Activated CD4-positive, CD25-positive, alpha-beta regulatory T cell treated with anti-CD3 and anti-CD28 coated beads, Interleukin-2, amount 50 U/mL, for 24 hours (primary cell): ENCODE measurements at regions not wholly inside any gene's neighbourhood (a gene's known extent, or its start where the extent isn't known, plus 50 kb on each side); places are given as distances from the start of the nearest gene placed in this dataset.
A peak's percentile ranks its signal among the peaks of the same experiment; 100 is the strongest.
"Not testable (repeated sequence)": the region's sequence is repeated elsewhere in the genome, so short reads cannot be mapped to it uniquely, and the experiment has no call there.

Experiments used
- ATAC-seq, 2 donors: fragments of 150-1000 bp; cut with Tn5 transposase; one replicate each; pipeline ENCODE4 v1.10.0; 2021; ENCODE audit warnings: mild to moderate bottlenecking in 1 of 2, moderate library complexity in 1 of 2

DNA sequence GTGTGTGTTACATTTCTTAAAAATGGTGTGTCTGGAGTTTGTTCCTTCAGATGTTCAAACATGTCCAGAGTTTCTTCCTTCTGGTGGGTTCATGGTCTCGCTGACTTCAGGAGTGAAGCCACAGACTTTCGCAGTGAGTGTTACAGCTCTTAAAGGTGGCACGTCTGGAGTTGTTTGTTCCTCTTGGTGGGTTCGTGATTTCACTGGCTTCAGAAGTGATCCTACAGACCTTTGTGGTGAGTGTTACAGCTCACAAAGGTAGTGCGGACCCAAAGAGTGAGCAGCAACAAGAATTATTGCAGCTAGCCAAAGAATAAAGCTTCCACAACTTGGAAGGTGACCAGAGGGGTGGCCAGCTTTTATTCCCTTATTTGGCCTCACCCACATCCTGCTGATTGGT lies 183.7 kb downstream of the COPRS start:
- ATAC-seq, result not testable (repeated sequence)

DNA sequence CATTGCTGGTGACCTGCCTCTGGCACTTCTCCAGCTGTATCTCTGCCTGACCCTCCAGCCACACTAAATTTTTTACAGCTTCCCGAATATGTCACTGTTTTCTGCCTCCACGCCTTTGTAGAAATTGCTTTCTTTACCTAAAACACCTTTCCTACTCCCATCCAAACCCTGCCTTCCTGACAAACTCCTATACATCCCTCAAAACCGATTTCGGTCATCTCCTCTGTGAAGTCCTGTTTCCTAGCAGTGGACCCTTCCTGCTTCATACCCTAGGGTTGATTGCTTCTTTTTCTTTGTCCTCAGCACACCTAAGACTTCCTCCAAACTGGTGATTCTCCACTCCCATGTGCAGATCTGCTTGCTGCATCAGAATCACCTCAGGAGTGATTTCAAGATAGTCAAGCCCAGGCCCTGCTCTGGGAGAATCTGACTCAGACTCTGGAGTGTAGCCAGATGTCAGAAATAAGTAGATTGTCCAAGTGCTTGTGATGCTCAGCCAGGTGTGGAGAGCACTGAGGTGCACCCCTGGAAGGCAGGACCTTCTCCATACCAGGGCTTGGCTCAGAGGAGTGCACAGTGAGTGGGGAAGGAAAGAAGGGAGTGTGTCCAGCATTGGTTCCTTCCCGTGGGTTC lies 184.2 kb downstream of the COPRS start:
- no peak for ATAC-seq

DNA sequence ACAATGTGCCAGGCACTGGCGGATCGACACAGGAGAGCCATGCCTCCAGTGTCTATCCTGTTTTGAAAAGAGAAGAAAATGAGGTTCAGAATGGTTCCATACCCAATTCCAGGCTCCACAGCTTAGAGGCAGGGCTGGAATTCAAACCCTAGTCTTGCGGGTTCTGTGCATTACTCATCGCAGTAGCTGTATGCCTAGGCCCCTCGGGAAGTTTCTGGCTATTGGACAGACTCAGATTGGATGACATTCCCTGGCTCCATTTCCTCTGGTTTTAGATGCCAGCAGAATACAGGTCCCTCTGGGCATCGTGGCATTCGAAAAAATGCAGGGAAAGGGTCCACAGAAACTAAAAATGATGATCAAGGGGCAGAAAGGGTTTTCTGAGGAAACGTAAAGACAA lies 184.7 kb downstream of the COPRS start:
- ATAC-seq, result no peak

DNA sequence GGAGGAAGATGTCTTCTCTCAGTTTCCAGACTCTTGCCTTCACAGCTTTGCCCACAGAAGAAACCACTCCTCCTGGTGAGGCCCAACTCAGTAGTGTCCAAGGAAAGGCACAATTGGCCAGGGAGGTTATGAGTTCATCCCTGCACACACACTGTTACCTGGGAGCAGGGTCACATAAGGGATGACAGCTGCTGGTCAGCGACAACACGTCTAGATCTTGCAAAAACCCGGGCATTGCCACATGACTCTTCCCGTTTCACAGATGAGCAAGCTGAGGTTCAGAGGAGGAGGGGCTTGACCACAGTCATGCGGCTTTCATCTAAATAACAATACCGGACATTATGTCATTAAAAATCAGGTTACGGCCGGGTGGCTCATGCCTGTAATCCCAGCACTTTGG lies 186.0 kb downstream of the COPRS start:
- ATAC-seq, result no peak

DNA sequence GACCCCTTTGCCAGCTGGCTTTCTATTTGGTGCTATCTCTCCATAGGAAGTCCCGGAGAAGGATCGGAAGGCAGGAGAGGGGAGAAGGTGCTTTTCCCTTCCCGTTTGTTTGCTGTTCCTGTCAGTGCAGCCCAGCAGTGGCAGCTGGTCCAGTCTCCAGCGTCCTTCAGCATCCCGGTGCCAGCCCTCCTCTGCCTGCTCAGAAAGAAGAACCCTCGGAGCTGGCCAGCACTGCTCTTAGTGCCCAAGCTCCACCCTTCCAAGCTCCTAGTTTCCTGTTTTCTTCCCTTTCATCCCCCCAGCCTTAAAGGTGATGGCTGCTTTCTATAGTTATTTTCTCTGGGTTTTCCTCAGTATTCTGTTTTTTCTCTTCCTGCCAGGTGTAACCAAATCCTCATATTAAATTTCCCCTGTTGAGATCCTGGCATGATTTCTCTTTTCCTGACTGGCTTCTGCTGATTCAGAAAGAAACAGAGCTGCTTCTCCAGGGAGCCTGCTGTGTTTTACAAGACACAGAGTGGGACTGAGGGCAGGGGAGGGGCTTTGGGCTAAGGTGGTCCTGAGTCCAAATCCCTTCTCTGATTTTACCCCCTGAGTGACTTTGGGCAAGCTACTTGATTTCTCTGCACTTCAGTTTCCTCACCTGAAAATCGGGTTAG lies 186.8 kb downstream of the COPRS start:
- no peak for ATAC-seq

DNA sequence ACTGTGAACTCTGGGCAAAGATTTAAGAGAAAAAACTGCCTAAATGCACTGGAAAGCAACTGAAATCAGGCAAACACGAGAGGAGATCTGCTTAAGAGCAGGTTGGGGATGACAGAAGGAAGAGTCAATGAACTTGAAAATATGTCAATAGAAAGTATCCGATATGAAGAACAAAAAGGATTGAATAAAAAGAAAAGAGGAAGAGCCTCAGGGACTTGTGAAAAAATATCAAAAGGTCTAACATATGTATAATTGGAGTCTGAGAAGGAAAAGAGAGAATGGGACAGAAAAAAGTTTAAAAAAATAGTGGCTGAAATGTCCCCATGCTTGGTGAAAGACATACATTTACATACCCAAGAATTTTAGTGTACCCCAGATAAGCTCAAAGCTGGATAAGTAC lies 195.5 kb downstream of the COPRS start:
- no peak for ATAC-seq

DNA sequence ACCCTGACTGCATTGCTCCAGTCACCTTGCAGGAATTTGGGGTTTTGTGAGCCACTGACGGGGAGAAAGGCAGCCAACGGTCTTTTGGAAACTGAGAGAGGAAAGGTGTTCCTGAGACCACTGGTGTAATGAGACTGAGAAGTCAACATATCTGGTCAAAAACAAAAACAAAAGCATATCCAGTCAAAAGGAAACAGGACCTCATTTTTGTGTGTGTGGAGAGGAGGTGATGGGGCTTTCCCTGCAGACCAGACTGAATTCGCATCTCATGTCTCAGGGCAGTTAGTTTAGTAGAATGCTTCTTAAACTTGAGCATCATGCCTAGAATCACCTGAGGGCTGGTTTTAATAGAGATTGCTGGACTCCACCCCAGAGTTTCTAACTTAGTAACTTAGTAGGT lies 198.4 kb downstream of the COPRS start:
- no peak for ATAC-seq

DNA sequence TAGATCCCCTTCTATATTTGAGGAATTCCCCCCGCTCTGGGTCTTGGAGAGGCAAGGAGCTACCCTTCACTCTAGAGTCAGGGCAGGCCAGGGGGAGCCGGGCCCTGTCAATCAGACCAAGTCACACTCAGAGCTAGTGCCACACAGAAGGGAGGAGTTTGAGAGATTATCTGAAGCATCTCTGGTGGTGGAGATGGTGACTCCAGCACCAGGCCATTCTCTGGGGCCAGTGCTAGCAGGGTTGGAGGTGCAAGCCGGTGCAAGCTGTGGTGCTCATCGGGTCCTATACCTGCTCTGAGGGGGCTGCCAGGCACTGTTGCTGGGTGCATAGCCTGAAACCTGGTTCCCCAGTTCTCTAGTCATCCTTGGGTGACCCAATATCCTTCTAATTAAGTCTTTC lies 201.2 kb downstream of the COPRS start:
- ATAC-seq, result no peak

DNA sequence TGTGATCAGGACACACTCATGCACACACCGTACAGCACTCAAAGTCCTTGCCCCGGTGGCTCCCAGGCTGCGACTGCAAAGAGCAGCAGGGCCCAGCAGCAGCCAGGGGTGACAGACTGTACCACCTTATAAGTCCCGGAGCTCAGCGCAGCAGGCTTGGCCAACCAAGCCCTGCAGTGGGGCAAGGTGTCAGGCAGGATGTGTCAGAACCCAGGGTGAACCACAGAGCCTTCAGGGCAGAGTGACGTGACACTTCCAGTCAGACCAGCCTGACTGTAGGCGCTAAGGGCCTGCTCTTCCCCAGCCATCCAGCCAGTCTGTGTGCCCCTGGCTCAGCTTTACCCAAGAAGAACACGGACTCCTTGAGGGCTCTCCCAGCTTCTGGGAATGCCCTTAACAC lies 204.1 kb downstream of the COPRS start:
- peak in 1 of 2 donors; percentile 66 for ATAC-seq

DNA sequence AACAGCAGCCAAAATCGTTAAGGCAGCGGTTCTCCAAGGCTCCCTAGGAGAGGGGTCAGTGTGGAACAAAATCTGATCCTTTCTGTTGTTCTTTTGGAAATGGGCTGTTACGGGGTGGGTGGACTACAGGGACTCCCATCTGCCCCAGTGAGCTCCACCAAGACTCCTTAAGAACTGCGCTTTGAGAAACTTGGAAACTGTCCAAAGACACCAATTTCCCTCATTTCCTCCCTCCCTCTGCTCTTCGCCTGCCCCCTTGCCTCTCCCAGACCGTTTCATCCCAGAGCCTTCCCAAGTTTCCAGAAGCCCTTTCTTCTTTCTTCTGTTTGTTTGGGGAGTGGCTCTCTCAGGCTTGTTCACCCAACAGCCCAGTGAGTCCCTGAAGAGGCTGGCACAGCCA lies 205.4 kb downstream of the COPRS start:
- ATAC-seq, result no peak

DNA sequence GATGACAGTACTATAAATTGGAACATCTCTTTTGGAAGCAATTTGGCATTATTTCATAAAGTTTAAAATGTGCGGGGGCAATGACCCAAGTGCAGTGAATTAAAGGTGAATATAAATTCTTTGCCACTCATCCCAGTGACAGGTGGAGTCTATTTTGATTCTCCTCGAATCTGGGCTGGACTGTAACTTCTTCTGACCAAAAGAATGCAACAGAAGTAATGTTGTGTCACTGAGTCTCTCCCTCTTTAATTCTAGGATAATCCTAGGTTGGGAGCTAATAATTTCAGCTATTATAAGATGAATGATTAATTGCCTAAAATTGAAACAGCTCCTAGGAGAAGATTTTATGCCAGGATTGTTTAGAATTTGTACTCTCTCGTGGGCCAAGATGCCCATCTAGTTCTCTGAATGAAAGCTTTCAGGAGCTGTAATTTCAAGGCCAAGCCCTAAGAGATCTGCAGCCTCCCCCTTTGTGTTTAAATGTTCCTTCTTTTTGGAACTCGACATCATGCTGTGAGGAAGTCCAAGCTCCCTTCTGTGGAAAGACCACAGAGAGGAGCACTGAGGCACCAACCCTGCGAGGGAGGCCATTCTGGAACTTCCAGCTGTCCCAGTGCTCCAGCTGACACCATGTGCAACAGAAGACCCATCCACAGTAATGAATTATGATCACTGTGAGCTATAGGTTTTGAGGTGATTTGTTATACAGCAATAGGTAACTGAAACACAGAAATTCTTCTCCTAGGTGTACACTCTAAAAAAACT lies 208.1 kb downstream of the COPRS start:
- ATAC-seq, result no peak

DNA sequence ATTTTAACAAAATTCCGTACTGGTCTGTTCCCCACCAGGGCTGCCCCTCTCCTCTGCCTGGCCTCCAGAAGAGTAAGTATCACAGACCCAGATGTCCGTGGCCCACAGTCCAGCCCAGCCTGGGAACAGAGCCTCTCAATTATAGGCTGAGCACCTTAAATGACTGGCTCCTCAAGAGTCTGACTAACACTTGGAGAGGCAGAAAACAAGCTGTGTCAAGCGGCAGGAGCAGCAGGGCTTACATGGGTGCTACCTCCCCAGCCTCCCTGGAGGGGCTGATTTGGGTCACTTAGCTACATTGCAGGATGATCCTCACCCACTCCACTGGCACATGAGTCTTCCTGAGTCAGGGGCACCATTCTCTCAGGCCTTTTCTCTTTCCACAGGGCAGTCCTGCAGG lies 209.7 kb downstream of the COPRS start:
- no peak for ATAC-seq

DNA sequence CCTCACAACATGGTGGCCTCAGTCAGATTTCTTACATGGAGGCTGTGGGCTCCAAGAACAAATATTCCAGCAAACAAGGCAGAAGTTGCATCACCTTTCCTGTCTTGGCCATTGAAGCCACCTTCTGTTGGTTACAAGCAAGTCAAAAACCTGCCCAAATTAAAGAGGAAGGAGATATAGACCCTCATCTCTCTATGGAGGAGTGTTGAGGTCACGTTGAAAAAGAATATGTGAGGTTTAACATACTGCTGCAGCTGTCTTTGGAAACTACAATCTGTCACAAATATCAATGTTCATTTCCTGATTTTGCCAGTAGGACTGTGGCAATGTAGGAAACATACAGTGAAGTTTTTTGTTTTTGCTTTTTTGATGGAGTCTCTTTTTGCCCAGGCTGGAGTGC lies 211.4 kb downstream of the COPRS start:
- no peak for ATAC-seq

DNA sequence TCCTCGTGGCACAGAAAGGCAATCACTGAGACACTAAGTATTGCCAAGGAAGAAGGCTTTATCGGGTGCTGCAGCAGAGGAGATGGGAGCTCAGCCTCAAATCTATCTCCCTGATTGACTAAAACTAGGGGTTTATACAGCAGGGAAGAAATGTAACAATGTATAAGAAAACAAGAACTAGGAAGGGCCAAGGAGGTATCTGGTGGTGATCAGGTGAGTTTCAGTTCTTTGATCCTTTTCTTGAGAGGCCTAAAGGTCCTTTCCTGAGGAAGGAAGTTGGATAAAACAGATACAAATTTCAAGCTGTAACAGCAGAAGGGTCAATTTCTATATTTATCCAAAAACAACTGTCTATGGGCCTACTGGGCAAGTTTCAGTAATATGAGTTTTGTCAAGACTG lies 212.4 kb downstream of the COPRS start:
- no peak for ATAC-seq

DNA sequence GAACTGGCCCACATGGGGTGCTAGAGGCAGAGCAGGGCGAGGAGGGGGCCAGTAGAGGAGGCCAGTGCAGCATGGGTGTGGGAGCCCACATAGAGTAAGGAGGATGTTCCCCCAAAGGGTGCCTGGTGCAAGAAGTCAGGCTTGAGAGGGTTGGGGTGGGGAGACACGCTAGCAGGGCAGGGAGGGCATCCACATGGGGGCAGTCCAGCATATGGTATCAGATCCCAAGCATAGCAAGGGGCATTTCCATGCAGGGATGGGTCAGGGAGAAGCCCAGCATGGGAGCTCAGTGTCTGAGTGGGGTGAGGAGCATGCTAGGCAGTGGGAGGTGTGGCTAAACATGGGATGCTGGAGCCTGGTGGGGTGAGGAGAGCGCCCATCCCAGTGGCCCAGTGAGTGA lies 213.7 kb downstream of the COPRS start:
- ATAC-seq, result no peak

DNA sequence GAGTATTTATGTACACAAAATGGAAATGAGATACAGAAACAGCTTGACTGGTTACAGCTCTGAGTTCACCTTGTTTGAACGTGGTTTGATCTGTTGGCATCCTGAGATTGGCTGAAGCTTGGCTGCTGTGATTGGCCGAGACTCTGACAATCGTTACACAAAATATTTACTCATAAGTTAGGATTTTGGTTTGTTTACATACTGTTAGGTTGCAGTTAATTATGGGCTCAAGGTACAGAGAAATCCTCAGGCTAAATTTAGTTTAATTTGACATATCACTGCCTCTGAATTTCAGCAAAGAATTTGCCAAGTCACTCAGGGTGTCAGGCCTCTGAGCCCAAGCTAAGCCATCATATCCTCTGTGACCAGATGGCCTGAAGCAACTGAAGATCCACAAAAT lies 227.3 kb downstream of the COPRS start:
- ATAC-seq, result no peak

DNA sequence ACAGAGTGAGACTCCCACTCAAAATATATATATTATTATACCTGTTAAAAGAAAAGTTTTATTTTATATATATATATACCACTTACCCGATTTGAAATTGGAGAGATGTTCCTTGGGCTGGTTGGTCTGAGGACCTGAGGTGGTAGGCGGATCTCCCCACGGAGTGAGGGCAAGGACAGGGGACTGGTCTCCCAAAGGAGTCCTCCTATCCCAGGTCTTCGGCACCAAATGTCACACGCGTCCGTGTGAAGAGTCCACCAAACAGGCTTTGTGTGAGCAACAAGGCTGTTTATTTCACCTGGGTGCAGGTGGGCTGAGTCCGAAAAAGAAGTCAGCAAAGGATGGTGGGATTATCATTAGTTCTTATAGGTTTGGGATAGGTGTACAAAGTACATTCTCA lies 228.2 kb downstream of the COPRS start:
- ATAC-seq, result not testable (repeated sequence)

DNA sequence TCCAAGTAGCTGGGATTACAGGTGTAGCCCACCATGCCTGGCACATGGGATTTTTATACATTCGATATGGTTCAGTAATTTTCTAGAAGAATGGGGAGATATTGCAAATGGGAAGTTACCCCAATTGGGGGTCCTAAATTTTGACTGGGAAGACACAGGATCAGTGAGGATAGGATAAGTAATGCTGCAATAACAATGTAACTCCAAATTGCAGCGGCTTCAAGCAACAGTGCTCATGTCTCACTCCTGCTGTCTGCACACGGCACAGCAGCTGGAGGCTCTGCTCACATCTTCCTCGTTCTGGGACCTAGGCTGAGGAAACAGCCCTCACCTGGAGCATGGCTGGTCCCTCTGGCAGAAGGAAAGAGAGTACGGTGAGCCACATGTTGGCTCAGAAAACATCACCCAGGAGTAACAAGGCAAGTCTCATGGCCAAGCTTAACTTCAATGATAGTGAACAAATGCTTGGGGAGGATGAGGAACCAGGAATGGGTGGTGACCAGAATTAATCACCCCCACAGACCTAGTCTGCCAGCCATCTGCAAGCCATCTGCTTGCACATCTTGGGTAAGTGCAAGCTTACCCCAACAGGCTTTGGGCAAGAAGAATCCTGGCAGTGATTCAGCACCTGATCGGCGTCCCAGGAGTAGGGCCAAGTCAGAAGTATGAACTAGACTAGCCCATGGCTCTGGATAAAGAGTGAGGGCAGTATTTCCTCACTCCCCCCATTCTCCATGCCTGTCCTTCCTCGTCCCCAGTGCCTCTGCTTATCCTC lies 229.2 kb downstream of the COPRS start:
- no peak for ATAC-seq

DNA sequence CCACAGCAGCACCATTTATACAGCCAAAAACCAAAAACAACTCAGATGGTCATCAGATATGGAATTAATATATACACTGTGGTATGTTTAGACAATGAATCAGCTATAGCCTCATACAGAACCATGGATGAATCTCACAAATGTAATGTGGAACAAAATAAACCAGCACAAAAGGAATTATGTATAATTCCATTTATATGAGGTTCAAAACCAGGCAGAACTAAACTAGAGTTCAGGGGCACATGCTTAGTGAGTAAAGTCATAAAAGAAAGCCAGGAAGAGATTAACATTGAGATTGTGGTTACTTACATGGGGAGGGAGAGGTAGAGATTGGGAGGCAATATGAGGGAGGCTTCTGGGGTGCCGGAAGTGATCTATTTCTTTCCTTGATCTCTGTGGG lies 231.1 kb downstream of the COPRS start:
- no peak for ATAC-seq

DNA sequence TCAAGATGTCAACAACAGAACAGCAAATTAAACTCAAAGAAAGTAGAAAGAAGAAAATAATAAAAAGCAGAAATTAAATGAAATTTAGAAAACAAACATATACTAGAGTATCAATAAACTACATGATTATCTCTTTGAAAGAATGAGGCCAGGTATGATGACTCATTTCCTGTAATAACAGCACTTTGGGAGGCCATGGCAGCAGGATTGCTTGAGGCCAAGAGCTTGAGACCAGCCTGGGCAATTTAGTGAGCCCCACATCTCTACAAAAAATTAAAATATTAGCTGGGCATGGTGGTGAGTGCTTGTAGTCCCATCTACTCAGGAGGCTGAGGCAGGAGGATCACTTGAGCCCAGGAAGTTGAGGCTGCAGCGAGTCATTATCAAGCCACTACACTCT lies 232.5 kb downstream of the RAB11FIP4 start:
- ATAC-seq, result no peak

DNA sequence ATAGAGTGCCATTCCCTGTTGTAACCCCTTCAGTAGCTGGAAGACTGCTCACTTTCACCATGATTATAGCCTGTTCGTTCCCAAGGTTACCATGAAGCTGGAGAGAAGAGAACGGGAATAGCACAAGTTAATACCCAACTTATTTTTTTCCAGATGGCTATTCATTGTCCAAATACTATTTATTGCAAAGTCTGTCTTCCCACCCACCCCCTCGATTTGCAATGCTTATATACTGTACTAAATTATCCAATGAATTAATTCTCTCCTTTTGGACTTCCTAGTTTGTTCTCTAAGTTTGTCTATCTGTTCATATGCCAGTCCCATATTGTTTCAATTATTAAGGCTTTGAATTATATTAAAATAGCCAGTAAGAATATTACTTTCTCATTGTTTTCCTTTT lies 231.0 kb downstream of the RAB11FIP4 start:
- ATAC-seq, result no peak

DNA sequence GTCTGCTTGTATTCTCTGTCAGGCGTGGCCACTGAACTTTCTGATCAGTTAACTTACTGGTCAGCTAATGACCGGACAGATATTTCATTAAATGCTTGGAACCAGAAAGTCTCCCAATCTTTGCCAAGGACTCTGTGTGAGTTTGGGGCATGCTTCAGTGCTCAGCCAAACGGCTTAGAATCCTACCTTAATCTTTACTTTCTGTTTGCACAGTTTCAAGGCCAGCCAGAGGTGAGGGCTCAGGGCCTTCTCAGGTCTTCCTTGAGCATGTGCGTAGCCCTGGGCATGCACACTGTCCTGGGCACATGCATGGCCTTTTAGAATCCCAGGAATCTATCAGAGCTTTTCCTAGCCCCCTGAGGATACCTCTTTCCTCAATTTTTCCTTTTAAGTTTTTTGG lies 230.1 kb downstream of the RAB11FIP4 start:
- ATAC-seq, result no peak

DNA sequence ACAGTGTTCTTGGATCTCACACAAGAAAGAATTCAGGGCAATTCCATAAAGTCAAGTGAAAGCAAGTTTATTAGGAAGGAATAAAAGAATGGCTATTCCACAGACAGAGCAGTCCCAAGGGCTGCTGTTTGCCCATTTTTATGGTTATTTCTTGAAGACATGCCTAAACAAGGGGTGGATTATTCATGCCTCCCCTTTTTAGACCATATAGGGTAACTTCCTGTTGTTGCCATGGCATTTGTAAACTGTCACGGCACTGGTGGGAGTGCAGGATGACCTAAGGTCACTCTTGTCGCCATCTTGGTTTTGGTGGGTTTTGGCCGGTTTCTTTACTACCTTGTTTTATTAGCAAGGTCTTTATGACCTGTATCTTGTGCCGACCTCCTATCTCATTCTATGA lies 219.6 kb downstream of the RAB11FIP4 start:
- ATAC-seq, result not testable (repeated sequence)
